HG02970 (cell line): ENCODE measurements at regions not wholly inside any gene's neighbourhood (a gene's known extent, or its start where the extent isn't known, plus 50 kb on each side); places are given as distances from the start of the nearest gene placed in this dataset.

Experiments
- ATAC-seq: cut with Tn5 transposase; IDR thresholded peaks from one replicate; pipeline ENCODE4 v1.9.1; 2021; ENCODE audit warnings: mild to moderate bottlenecking, moderate library complexity, moderate number of reproducible peaks; ENCODE audit not compliant: unreplicated experiment, low FRiP score

- ATAC-seq, result no peak
Measured at GRCh38 chr16:79756571-79756970, 156.0 kb upstream of the MAF start.

DNA sequence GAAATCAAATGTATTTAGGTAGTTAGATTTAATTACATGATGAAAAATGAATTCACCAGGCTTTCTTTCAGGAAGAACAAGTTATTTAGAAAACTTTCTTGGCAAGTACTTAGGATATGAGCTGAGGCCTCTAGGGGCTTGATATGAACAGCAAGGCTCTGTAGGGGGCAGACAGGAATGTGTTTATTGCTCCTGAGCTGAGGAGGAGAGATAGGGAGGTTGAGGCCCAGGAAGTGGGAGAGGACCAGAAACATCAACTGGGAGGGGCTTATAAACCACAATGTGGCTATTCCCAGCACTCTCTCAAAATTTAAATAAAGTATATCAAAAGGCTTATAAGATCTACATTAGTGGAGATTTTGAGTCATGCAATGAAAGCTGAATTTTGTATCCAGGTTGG is 154.0 kb upstream of the MAF start:
- no peak for ATAC-seq

DNA sequence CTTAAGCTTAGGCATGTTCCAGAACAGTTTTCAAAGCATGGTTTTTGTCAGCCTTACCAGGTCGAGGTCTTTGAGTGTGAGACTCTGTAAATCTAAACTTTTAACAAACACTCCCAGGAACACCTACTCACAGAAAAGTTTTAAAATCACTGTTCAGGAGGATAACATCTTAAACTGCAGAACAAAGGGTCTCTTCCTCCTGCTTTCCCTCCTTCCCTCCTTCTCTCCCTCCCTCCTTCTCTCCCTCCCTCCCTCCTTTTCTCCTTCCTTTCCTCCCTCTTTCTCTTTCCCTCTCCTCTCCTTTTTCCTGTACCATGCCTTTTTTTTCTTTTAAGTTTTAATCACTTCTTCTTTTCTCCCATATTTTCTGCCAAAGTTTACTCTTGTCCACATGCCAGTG is 153.5 kb upstream of the MAF start:
- no peak for ATAC-seq

GRCh38 chr16:79753286-79753685 is 152.7 kb upstream of the MAF start:
- no peak for ATAC-seq

- ATAC-seq, result no peak
Measured at GRCh38 chr16:79752396-79752795, 151.9 kb upstream of the MAF start.

DNA sequence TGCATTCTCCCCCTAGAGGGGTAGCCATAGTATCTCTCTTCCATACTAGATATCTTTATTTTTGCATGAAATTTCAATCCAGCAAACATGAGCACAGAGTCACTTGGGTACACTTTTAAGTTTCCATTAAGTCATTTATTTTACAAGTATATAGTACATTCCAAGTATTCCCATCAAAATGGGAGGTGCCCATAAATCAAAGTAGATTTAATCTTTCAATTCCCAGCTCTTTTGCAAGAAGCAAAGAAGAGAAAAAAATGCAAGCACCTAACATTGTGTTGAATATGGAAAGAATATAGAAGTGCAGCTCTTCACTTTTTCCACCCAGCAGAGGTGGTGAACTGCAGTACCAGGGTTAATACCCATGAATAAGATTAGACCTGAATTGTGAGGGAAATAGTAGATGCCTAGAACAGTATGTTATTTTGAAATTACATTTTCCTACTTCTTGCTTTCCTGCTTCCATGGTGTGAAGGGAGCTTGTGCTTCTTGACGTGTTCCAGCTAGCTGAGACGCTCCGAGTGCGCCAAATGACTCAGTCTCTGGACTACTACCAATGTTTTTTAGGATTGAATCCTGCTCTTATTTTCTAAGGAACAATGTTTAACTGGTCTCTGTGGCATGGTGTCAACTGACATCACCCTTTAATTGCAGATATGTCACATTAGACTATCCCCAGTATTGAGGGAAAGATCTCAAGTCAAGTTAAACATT is 151.1 kb upstream of the MAF start:
- ATAC-seq, result no peak

DNA sequence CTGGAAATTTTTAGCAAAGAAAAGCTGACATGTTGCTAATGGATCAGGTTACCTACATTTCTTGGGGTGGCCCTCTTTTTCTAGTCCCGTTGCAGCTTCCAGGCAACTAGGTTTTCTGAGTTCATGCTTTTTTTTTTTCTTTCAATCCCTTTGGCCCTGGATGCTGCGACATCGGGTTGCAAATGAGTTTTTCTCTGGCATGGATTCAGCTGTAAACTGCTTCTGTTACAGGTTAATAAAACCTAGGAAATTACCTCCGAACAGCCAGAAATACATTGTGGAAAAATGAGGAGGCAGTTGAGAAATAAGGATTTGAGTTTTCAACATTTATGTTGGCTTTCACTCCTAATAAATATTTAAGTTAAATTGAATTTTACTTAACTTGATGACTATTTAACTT is 149.8 kb upstream of the MAF start:
- ATAC-seq, result no peak

GRCh38 chr16:79748629-79749028 is 148.1 kb upstream of the MAF start:
- ATAC-seq, result no peak

- ATAC-seq, result no peak
Measured at GRCh38 chr16:79747688-79748087, 147.2 kb upstream of the MAF start.

- ATAC-seq, result no peak
Measured at GRCh38 chr16:79740252-79740651, 139.7 kb upstream of the MAF start.

DNA sequence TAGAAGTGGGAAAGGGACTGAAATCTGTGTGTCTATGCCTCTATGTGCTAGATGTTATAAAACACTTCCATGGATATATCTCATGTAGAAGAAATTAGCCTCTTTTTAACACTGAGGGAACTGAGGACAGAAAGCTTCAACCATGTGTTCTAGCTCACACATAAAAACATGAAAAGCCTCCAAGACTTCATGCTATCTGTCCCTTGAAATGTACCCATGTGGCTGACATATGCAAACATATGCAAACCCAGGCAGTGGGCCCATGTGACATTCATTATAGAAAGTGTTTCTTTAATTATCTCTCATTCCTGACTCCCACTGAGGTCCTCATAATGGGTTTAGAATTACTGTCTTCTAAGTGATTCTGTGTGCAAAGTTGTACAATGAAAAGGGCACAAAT is 134.7 kb upstream of the MAF start:
- no peak for ATAC-seq

DNA sequence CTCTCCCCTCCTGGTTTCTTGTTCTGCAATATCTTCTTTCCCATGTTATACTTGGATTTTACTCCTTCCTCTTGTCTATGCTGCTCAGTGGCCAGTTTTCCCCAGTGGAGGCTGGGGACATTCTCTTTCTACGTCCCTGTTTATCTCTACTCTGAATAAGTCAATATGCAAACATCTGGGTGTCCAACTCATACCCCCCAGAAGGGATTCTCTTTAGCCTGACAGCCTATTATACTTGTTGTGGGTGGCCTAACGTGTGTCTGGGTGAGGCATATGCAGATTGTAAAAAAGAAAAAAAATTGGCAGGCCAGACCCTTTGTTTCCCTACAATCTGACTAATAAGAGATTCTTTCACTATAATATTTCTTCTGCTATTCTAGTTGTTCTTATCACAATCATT is 134.2 kb upstream of the MAF start:
- no peak for ATAC-seq

- no peak for ATAC-seq
Measured at GRCh38 chr16:79728923-79729240, 128.3 kb upstream of the MAF start.

- ATAC-seq, result no peak
Measured at GRCh38 chr16:79728048-79728922, 127.7 kb upstream of the MAF start.

GRCh38 chr16:79726902-79727301 is 126.4 kb upstream of the MAF start:
- no peak for ATAC-seq

DNA sequence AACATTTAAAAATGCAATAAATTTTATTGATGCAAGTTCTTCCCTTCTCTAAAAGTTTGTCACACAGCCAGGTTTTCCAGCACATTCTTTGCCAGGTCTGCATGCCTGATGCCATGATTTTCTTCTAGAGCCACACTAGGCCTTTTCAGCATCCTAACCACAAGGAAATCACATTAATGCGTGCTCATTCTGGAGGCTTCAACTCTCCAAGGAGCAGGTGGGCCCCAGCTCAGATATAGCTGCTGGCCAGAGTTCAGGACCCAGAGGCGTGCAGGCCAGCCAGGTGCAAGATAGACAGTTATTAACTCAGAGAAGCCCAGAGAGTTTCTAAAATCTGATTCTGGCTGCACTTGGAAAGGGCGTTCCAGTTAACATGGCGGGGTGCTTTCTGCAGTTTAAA is 124.5 kb upstream of the MAF start:
- ATAC-seq, result no peak

DNA sequence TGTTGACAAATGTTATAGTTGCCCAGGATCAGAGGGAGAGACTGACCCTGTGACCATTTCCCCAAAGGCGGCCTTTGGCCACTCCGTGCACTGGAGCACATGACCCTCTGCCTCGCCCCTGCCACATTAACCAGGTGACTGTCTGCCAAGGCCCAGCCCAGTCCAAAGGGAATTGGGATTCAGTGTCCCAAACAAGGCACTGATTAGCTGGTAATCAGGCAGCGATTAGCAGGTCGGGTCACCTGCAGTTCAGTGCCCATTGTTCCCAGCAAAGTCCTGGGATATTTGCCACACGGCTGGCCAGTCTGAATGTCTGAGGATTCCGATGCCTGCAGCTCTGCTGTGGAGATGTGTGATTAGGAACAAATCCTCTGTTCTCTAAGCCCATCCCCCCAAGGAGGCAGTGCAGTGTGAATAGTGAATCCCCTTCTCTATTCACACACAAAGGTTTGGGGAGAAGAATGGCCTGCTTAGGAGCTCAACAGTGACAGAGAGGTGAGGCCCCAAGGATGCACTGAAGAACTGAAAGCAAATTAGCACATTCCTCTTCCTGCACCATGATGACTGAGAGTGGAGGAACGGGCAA is 123.1 kb upstream of the MAF start:
- no peak for ATAC-seq

DNA sequence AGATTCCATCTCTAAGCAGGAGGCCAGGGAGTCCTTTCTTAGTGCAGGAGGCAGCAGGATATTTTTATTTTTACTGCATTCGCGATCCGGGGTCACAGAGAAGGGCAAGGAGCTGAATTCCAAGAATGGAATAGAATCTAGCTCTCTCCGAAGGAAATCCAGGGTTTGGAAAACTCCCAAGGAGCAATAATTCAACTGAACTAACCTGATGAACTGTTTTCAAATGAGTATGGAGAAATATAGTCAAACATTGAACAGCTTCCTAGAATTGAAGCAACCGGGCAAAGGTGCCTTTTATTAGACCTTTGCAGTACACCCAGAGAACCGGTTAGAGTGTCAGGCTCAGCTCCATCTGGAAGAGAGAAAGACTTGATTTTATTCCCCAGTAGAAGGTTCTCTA is 120.7 kb upstream of the MAF start:
- no peak for ATAC-seq

- no peak for ATAC-seq
Measured at GRCh38 chr16:79717333-79718137, 117.0 kb upstream of the MAF start.

DNA sequence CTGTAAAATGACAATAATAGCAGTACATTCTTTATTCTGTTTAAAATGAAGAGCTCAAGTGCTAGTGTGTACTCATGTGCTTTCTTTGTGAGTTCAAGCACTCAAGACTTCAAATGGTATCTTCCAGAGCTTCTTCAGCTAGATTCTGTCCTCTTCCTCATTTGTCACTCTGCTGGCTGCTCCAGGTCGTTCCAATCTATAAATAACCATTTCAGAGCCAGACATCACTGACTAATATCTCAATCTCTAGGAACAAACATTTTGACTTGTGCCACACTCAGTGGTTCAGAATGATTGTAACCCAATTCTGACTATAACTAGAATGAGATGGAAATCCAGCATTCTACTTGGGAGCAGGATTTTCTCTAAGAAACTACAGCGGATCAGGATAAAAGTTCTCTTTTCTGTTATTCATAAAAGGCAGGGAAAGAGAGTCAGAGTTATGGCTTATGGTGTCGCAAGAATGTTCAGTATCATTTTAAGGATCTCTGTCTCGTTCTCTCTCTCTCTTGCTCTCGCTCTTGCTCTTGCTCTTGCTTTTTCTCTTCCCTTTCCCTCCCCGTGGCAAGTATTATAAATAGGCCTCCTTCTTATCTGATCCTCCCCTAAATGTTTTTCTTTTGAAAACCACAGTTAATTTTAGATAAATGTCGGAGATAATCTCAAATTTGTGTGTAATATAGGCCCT is 116.3 kb upstream of the MAF start:
- ATAC-seq, result no peak
